ENCODE measurements at regions not wholly inside any gene's neighbourhood (a gene's known extent, or its start where the extent isn't known, plus 50 kb on each side); places are given as distances from the start of the nearest gene placed in this dataset.

- no peaks in the 10 kb centered on the region for H3K27me3 Mint-ChIP-seq (ENCODE audit: low read depth)
Measured at GRCh38 chr13:64553411-64554129, 2676.6 kb downstream of the PCDH9 start.

More at GRCh38 chr13:64553411-64554129, 2676.6 kb downstream of the PCDH9 start:
- Histone ChIP-seq H2BK5ac (ENCODE audit: insufficient read length, low read length) (no peak overlapping the region), H3K23me2 (ENCODE audit: insufficient read length, low read depth, low read length, poor library complexity, severe bottlenecking) (no peaks in the 10 kb centered on the region), H2AK5ac (ENCODE audit: insufficient read length, low read length) (no peak overlapping the region), H3K56ac (ENCODE audit: insufficient read length, low read depth, low read length) (no peak overlapping the region), H4K91ac (ENCODE audit: insufficient read length, low read depth, low read length) (no peak overlapping the region), H2BK12ac (ENCODE audit: insufficient read length, low read depth, low read length) (no peak overlapping the region), H3K4me1 (ENCODE audit: insufficient read depth, low read length) (no peaks in the 10 kb centered on the region), H2BK120ac (ENCODE audit: low read depth, low read length, poor library complexity, severe bottlenecking) (no peak overlapping the region), H3K27me3 (ENCODE audit: insufficient read depth, low read length) (no peaks in the 10 kb centered on the region), H4K8ac (replicated peaks; ENCODE audit: insufficient read length, low read depth, low read length) (no peak overlapping the region), H3K79me1 (ENCODE audit: insufficient read depth, low read depth, low read length, poor library complexity, severe bottlenecking) (no peaks in the 10 kb centered on the region), H3K23ac (ENCODE audit: insufficient read length, low read depth, low read length) (no peak overlapping the region), H3K27ac (ENCODE audit: insufficient read length, low read depth, low read length) (no peak overlapping the region), H3K14ac (ENCODE audit: insufficient read depth, low read length) (no peak overlapping the region), H3K9me3 (ENCODE audit: control insufficient read depth, low read depth, low read length) (peaks cover 6% of the 10 kb centered on the region), H3K4ac (ENCODE audit: low read depth, low read length) (no peak overlapping the region), H3K4me2 (ENCODE audit: insufficient read depth, insufficient read length, low read length) (no peak overlapping the region), H2BK20ac (ENCODE audit: low read depth, low read length, poor library complexity, severe bottlenecking) (no peak overlapping the region), H4K20me1 (ENCODE audit: control insufficient read depth, insufficient read depth, insufficient read length) (no peaks in the 10 kb centered on the region), H3T11ph (ENCODE audit: low read length) (no peak overlapping the region), H2AFZ (ENCODE audit: low read length) (no peak overlapping the region), H3K18ac (ENCODE audit: insufficient read length, low read depth, low read length) (no peak overlapping the region), H3K9ac (ENCODE audit: extremely low read depth, insufficient read length, low read length) (no peak overlapping the region), H4K5ac (ENCODE audit: insufficient read length, low read depth, low read length) (no peak overlapping the region), H2BK15ac (ENCODE audit: low read depth, low read length) (no peak overlapping the region), H3K79me2 (ENCODE audit: insufficient read depth, low read length) (no peaks in the 10 kb centered on the region)
- Mint-ChIP-seq H3K9me3 (peaks cover 10 to 13% of the 10 kb centered on the region in 2 experiments; a peak in 3 of 5 replicates), H3K4me1 (no peaks in the 10 kb centered on the region), H3K27ac (no peak overlapping the region), H3K4me3 (no peak overlapping the region), H3K36me3 (ENCODE audit: insufficient read depth in 1 of 3, low read depth in 3 of 3) (peaks cover 5 to 10% (median 9%) of the 10 kb centered on the region in 3 experiments; a peak in 5 of 7 replicates)
- no peak for DNase-seq
- no CpG with 5 or more reads among the region's 2 CpGs for WGBS (ENCODE audit: extremely low coverage, insufficient read length, low lambda C conversion rate)
- no peak for TF ChIP-seq CTCF (conservative IDR thresholded peaks at IDR 0.05)
